NB4 (cell line): ENCODE measurements at regions not wholly inside any gene's neighbourhood (a gene's known extent, or its start where the extent isn't known, plus 50 kb on each side); places are given as distances from the start of the nearest gene placed in this dataset.

Source experiments
- MYC ChIP-seq: IDR thresholded peaks from 2 replicates; pipeline ENCODE4 v1.6.1; 2011; ENCODE audit warnings: low read depth, low read length
- POLR2A ChIP-seq: IDR thresholded peaks from 2 replicates; pipeline ENCODE4 v1.6.1; 2011; ENCODE audit warnings: mild to moderate bottlenecking; ENCODE audit not compliant: insufficient read length; ENCODE audit errors: extremely low read depth
- TF ChIP-seq, protein P1 (sequence below): IDR thresholded peaks from one replicate; pipeline ENCODE4 v1.5.1; 2012; ENCODE audit warnings: low read depth, low read length
- TF ChIP-seq, protein P2 (sequence below): IDR thresholded peaks from 2 replicates; pipeline ENCODE4 v1.6.1; 2011; ENCODE audit warnings: low read depth, low read length

DNA sequence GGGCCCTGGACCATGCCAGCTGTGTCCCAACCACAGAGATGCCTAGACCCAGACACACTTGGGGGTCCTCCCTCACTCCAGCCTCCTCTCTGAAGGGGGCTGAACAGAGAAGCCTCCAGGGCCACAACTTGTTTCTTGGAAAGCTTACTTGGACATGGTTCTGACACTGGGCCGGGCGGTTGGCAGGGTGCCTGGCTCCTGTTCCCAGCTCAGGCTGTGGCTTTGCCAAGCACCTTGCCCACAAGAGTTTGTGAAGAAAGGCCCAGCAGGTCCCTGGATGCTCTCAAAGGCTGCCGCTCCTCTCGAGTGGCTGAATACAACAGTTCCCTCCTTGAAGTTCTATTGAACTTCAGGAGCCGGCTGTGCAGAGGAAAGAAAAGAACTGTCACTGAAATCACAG lies 181.6 kb downstream of the PTPN20 start:
- TF ChIP-seq, protein P1, sequence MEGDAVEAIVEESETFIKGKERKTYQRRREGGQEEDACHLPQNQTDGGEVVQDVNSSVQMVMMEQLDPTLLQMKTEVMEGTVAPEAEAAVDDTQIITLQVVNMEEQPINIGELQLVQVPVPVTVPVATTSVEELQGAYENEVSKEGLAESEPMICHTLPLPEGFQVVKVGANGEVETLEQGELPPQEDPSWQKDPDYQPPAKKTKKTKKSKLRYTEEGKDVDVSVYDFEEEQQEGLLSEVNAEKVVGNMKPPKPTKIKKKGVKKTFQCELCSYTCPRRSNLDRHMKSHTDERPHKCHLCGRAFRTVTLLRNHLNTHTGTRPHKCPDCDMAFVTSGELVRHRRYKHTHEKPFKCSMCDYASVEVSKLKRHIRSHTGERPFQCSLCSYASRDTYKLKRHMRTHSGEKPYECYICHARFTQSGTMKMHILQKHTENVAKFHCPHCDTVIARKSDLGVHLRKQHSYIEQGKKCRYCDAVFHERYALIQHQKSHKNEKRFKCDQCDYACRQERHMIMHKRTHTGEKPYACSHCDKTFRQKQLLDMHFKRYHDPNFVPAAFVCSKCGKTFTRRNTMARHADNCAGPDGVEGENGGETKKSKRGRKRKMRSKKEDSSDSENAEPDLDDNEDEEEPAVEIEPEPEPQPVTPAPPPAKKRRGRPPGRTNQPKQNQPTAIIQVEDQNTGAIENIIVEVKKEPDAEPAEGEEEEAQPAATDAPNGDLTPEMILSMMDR = no peak
- TF ChIP-seq, protein P2, sequence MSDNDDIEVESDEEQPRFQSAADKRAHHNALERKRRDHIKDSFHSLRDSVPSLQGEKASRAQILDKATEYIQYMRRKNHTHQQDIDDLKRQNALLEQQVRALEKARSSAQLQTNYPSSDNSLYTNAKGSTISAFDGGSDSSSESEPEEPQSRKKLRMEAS = no peak
- no peak for TF ChIP-seq POLR2A
- TF ChIP-seq MYC = no peak
